ENCODE measurements at regions not wholly inside any gene's neighbourhood (a gene's known extent, or its start where the extent isn't known, plus 50 kb on each side); places are given as distances from the start of the nearest gene placed in this dataset.
A peak's percentile ranks its signal among the peaks of the same experiment; 100 is the strongest.

GRCh38 chr5:68646144-68646543, 430.6 kb downstream of the PIK3R1 start:
- no peak for DNase-seq
- intact Hi-C loops (cut with micrococcal nuclease), result no loop called here
- no peaks in the 10 kb centered on the region for H3K4me1 Mint-ChIP-seq
- H3K27me3 Mint-ChIP-seq, result peaks cover 10% of the 10 kb centered on the region
- H3K36me3 Mint-ChIP-seq (ENCODE audit: low read depth), result no peaks in the 10 kb centered on the region
- no peak overlapping the region for H3K27ac Mint-ChIP-seq
- no peak overlapping the region for H3K4me3 Mint-ChIP-seq
- no peaks in the 10 kb centered on the region for H3K9me3 Mint-ChIP-seq

GRCh38 chr5:68647743-68648142, 432.2 kb downstream of the PIK3R1 start:
- no peaks in the 10 kb centered on the region for H3K36me3 Mint-ChIP-seq (ENCODE audit: low read depth)
- no peak for DNase-seq
- no peak overlapping the region for H3K4me3 Mint-ChIP-seq
- intact Hi-C loops (cut with micrococcal nuclease), result no loop called here
- no peaks in the 10 kb centered on the region for H3K9me3 Mint-ChIP-seq
- H3K27me3 Mint-ChIP-seq, result peaks cover 6% of the 10 kb centered on the region
- no peaks in the 10 kb centered on the region for H3K4me1 Mint-ChIP-seq
- no peak overlapping the region for H3K27ac Mint-ChIP-seq

DNA sequence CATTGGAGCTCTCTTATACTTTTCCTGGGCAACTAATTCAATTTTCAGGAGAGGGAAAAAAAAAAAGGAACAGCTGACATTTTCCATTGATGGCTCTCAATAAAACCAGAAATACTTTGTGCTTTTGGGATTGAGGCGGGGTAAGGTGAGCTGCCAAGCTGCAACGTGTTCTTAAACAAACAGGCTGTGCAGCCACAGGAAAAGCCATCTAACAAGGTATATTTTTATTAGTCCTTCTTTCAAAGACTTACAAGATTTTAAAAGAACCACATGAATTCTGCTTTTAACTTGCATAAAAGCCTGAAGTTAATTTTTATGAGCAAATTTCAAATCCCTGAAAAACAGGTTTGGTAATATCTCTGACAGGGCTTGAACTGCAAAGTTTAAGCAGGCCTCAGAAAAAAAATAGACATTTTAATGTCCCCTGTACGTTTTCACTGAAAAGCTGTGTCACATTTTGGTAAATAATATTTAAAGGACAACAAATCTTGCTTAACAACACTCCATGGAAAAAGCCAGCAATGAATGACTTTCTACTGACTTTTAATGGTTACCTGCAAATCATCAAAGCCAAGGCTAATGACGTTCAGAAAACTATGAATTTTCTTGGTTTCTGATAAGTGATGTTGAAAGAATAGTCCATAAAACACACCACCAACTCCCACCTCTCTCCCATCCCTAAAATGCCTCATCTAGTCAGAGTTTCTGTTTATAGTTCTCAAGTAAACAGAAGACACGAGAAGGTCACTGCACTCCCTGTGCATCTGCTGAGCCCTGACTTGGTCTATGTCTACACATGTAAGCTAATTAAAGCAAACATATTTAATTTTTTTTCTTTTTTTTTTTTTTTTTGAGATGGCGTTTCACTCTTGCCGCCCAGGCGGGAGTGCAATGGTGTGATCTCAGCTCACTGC, 433.6 kb downstream of the PIK3R1 start:
- no peak overlapping the region for H3K4me3 Mint-ChIP-seq
- intact Hi-C loops (cut with micrococcal nuclease), result no loop called here
- no peak overlapping the region for H3K27ac Mint-ChIP-seq
- no peaks in the 10 kb centered on the region for H3K4me1 Mint-ChIP-seq
- H3K27me3 Mint-ChIP-seq, result peaks cover 2% of the 10 kb centered on the region
- no peaks in the 10 kb centered on the region for H3K9me3 Mint-ChIP-seq
- DNase-seq, result no peak
- no peaks in the 10 kb centered on the region for H3K36me3 Mint-ChIP-seq (ENCODE audit: low read depth)

- Mint-ChIP-seq H3K27ac (no peak overlapping the region), H3K36me3 (ENCODE audit: low read depth) (no peaks in the 10 kb centered on the region), H3K4me3 (no peak overlapping the region), H3K9me3 (no peaks in the 10 kb centered on the region), H3K27me3 (peaks cover 2% of the 10 kb centered on the region), H3K4me1 (no peaks in the 10 kb centered on the region)
- intact Hi-C loops (cut with micrococcal nuclease), result no loop called here
- DNase-seq, result no peak
Measured at GRCh38 chr5:68652534-68652965, 437.0 kb downstream of the PIK3R1 start.

- peaks cover 2% of the 10 kb centered on the region for H3K27me3 Mint-ChIP-seq
- no peak overlapping the region for H3K27ac Mint-ChIP-seq
- no peak overlapping the region for H3K4me3 Mint-ChIP-seq
- no peaks in the 10 kb centered on the region for H3K9me3 Mint-ChIP-seq
- intact Hi-C loops (cut with micrococcal nuclease), result no loop called here
- no peaks in the 10 kb centered on the region for H3K36me3 Mint-ChIP-seq (ENCODE audit: low read depth)
- no peaks in the 10 kb centered on the region for H3K4me1 Mint-ChIP-seq
- no peak for DNase-seq
Measured at GRCh38 chr5:68653471-68653870, 437.9 kb downstream of the PIK3R1 start.

- DNase-seq, result peak; percentile 47
- Mint-ChIP-seq H3K27me3 (no peaks in the 10 kb centered on the region), H3K27ac (no peak overlapping the region), H3K36me3 (ENCODE audit: low read depth) (no peaks in the 10 kb centered on the region), H3K4me3 (no peak overlapping the region), H3K4me1 (no peaks in the 10 kb centered on the region), H3K9me3 (no peaks in the 10 kb centered on the region)
- intact Hi-C loops (cut with micrococcal nuclease), result no loop called here
Measured at GRCh38 chr5:68657055-68657961, 436.5 kb upstream of the SLC30A5 start.

- DNase-seq, result no peak
- no peak overlapping the region for H3K27ac Mint-ChIP-seq
- no peaks in the 10 kb centered on the region for H3K4me1 Mint-ChIP-seq
- H3K9me3 Mint-ChIP-seq, result no peaks in the 10 kb centered on the region
- H3K36me3 Mint-ChIP-seq (ENCODE audit: low read depth), result no peaks in the 10 kb centered on the region
- intact Hi-C loops (cut with micrococcal nuclease), result no loop called here
- no peaks in the 10 kb centered on the region for H3K27me3 Mint-ChIP-seq
- no peak overlapping the region for H3K4me3 Mint-ChIP-seq
Measured at GRCh38 chr5:68658810-68659372, 434.9 kb upstream of the SLC30A5 start.

GRCh38 chr5:68659881-68660280, 433.9 kb upstream of the SLC30A5 start:
- no peak overlapping the region for H3K27ac Mint-ChIP-seq
- H3K4me1 Mint-ChIP-seq, result no peaks in the 10 kb centered on the region
- no peak for DNase-seq
- no peaks in the 10 kb centered on the region for H3K9me3 Mint-ChIP-seq
- H3K27me3 Mint-ChIP-seq, result no peaks in the 10 kb centered on the region
- intact Hi-C loops (cut with micrococcal nuclease), result loop anchor here (10.0 kb wide), 1 partner anchor 375 kb away; no protein-coding TSS in a partner anchor
- H3K36me3 Mint-ChIP-seq (ENCODE audit: low read depth), result no peaks in the 10 kb centered on the region
- H3K4me3 Mint-ChIP-seq, result no peak overlapping the region

GRCh38 chr5:68661237-68661636, 432.6 kb upstream of the SLC30A5 start:
- H3K27ac Mint-ChIP-seq, result no peak overlapping the region
- no peaks in the 10 kb centered on the region for H3K27me3 Mint-ChIP-seq

DNA sequence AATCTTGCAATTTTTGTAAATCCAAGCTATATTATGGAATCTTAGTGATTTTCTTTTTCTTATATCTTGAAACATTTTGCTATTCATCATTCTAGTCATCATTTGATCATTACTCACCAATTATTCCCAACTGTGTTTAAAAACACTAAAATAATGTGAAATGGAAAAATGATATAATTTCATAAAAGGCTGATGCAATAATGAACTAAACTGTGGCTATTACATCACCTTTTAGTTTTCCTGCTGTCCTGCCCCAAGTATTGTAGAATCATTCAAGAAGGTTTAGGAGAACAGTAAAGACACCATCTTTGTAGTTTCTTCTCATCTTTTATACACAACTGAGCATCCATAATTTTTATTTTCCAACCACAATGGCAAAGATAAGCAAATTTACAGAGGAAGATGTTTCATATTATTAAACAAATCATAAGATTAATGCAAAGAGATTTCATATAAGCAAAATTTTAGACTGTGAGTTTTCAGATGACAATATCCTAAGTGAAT, 431.0 kb upstream of the SLC30A5 start:
- no peaks in the 10 kb centered on the region for H3K9me3 Mint-ChIP-seq
- no peaks in the 10 kb centered on the region for H3K27me3 Mint-ChIP-seq
- DNase-seq, result no peak
- no peaks in the 10 kb centered on the region for H3K4me1 Mint-ChIP-seq
- H3K27ac Mint-ChIP-seq, result no peak overlapping the region
- no peak overlapping the region for H3K4me3 Mint-ChIP-seq
- intact Hi-C loops (cut with micrococcal nuclease), result loop anchor here (10.0 kb wide), 1 partner anchor 378 kb away; no protein-coding TSS in a partner anchor
- no peaks in the 10 kb centered on the region for H3K36me3 Mint-ChIP-seq (ENCODE audit: low read depth)

More at GRCh38 chr5:68661237-68661636, 432.6 kb upstream of the SLC30A5 start:
- peak; percentile 60 for DNase-seq
- intact Hi-C loops (cut with micrococcal nuclease), result loop anchor here (10.0 kb wide), 1 partner anchor 376 kb away; no protein-coding TSS in a partner anchor
- no peak overlapping the region for H3K4me3 Mint-ChIP-seq
- no peaks in the 10 kb centered on the region for H3K9me3 Mint-ChIP-seq
- no peaks in the 10 kb centered on the region for H3K4me1 Mint-ChIP-seq
- no peaks in the 10 kb centered on the region for H3K36me3 Mint-ChIP-seq (ENCODE audit: low read depth)

- Mint-ChIP-seq H3K27me3 (no peaks in the 10 kb centered on the region), H3K9me3 (no peaks in the 10 kb centered on the region), H3K36me3 (ENCODE audit: low read depth) (no peaks in the 10 kb centered on the region), H3K4me3 (no peak overlapping the region), H3K27ac (no peak overlapping the region), H3K4me1 (peaks cover 2% of the 10 kb centered on the region)
- no peak for DNase-seq
- intact Hi-C loops (cut with micrococcal nuclease), result loop anchor here (10.0 kb wide), 1 partner anchor 385 kb away; no protein-coding TSS in a partner anchor
Measured at GRCh38 chr5:68669864-68670575, 423.8 kb upstream of the SLC30A5 start.

DNA sequence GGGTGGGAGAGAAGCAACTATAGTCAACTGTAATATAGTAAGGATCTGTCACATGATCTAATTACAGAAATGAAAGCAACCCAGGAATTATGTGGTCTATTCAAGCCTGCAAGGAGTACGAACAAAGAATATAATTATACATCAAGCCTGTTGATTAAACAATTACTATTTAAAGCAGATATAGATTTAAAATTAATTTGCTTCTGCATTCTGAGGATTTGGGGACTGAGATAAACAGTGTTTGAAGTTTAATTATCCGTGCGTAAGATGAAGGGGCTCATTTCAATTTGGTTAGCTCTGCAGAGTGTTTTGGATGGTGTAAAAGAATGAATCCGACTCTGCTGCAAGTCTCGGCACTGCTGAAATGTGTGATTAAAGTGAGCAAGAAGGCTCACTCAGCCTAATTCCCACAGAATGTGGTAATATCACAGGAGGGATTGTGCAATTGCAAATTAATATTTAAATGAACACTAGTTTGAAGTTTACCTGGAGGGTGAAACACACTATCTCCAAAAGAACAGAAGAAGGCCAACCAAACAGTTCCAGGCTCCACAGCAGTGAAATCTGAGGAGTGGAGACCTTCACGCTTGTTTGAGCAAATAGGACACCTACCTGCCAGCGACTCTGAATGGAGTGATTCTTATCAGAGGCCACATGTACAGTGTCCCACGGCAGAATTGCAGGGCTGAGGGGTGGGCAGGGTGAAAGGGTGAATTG, 420.6 kb upstream of the SLC30A5 start:
- Mint-ChIP-seq H3K4me3 (no peak overlapping the region), H3K27ac (no peak overlapping the region), H3K36me3 (ENCODE audit: low read depth) (no peaks in the 10 kb centered on the region), H3K4me1 (peaks cover 2% of the 10 kb centered on the region), H3K27me3 (peaks cover 2% of the 10 kb centered on the region), H3K9me3 (no peaks in the 10 kb centered on the region)
- intact Hi-C loops (cut with micrococcal nuclease), result no loop called here
- DNase-seq, result no peak
